Endothelial cell of umbilical vein (primary cell): ENCODE measurements at regions not wholly inside any gene's neighbourhood (a gene's known extent, or its start where the extent isn't known, plus 50 kb on each side); places are given as distances from the start of the nearest gene placed in this dataset.

Experiments used
- EZH2 ChIP-seq: IDR thresholded peaks from 2 replicates; pipeline ENCODE4 v1.6.1; 2012; ENCODE audit warnings: borderline replicate concordance, low read depth, mild to moderate bottlenecking, moderate library complexity, low read length, inconsistent platforms; ENCODE audit not compliant: severe bottlenecking
- FOS ChIP-seq: IDR thresholded peaks from 2 replicates; pipeline ENCODE4 v1.6.1; 2011; ENCODE audit warnings: mild to moderate bottlenecking, low read length, moderate library complexity, borderline replicate concordance; ENCODE audit not compliant: insufficient read depth
- JUN ChIP-seq: IDR thresholded peaks from 2 replicates; pipeline ENCODE4 v1.6.1; 2011; ENCODE audit warnings: borderline replicate concordance, low read depth; ENCODE audit not compliant: insufficient read length, insufficient read depth
- POLR2A ChIP-seq: IDR thresholded peaks from 2 replicates; pipeline ENCODE4 v1.6.1; 2012; ENCODE audit warnings: low read depth, mild to moderate bottlenecking, control low read depth, low read length
- POLR2AphosphoS5 ChIP-seq: IDR thresholded peaks from 2 replicates; pipeline ENCODE4 v1.6.1; 2012; ENCODE audit warnings: low read depth, mild to moderate bottlenecking, control low read depth, low read length, moderate library complexity; ENCODE audit not compliant: insufficient read depth
- TF ChIP-seq, protein P1 (sequence below), 2 donors: IDR thresholded peaks; 1 replicate in 1 of 2; 2 replicates in 1 of 2; pipeline ENCODE4 v1.5.1; 2011; ENCODE audit warnings: low read length in 2 of 2, mild to moderate bottlenecking in 2 of 2, moderate library complexity in 2 of 2, control low read depth in 1 of 2, inconsistent platforms in 1 of 2, low read depth in 1 of 2; ENCODE audit not compliant: insufficient read depth in 1 of 2; ENCODE audit errors: extremely low read depth in 1 of 2
- TF ChIP-seq, protein P2 (sequence below): IDR thresholded peaks from 2 replicates; pipeline ENCODE4 v1.6.1; 2011; ENCODE audit not compliant: insufficient read depth, insufficient read length

DNA sequence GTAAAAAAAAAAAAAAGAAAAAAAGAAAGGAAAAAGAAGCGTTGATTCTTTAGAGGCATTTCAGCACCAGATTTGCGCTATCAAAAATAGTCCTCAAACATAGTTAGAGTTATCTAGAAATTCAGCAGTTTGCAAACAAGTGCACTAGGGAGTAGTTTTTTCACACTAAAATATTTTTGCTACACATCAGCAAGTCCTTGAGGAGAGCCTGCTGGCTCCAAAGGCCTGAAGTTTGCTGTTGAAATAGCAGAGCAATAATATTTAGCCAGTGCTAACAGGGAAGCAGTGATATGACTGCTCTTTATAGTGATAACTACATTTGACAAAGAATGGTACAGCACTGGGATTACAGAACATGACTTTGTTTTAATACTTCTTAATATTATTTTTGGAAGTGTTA lies 472.2 kb downstream of the PCDH7 start:
- no peak for TF ChIP-seq POLR2AphosphoS5
- TF ChIP-seq, protein P1, sequence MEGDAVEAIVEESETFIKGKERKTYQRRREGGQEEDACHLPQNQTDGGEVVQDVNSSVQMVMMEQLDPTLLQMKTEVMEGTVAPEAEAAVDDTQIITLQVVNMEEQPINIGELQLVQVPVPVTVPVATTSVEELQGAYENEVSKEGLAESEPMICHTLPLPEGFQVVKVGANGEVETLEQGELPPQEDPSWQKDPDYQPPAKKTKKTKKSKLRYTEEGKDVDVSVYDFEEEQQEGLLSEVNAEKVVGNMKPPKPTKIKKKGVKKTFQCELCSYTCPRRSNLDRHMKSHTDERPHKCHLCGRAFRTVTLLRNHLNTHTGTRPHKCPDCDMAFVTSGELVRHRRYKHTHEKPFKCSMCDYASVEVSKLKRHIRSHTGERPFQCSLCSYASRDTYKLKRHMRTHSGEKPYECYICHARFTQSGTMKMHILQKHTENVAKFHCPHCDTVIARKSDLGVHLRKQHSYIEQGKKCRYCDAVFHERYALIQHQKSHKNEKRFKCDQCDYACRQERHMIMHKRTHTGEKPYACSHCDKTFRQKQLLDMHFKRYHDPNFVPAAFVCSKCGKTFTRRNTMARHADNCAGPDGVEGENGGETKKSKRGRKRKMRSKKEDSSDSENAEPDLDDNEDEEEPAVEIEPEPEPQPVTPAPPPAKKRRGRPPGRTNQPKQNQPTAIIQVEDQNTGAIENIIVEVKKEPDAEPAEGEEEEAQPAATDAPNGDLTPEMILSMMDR (IDR thresholded peaks at IDR 0.05; ENCODE audit: extremely low read depth in 1 of 2, insufficient read depth in 1 of 2, low read depth in 1 of 2, low read length in 2 of 2) = no peak
- no peak for TF ChIP-seq POLR2A
- no peak for TF ChIP-seq EZH2
- TF ChIP-seq, protein P2, sequence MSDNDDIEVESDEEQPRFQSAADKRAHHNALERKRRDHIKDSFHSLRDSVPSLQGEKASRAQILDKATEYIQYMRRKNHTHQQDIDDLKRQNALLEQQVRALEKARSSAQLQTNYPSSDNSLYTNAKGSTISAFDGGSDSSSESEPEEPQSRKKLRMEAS = no peak
- no peak for TF ChIP-seq JUN
- no peak for TF ChIP-seq FOS
